ENCODE measurements at regions not wholly inside any gene's neighbourhood (a gene's known extent, or its start where the extent isn't known, plus 50 kb on each side); places are given as distances from the start of the nearest gene placed in this dataset.
A peak's percentile ranks its signal among the peaks of the same experiment; 100 is the strongest.
"Not testable (repeated sequence)": the region's sequence is repeated elsewhere in the genome, so short reads cannot be mapped to it uniquely, and the experiment has no call there.

DNA sequence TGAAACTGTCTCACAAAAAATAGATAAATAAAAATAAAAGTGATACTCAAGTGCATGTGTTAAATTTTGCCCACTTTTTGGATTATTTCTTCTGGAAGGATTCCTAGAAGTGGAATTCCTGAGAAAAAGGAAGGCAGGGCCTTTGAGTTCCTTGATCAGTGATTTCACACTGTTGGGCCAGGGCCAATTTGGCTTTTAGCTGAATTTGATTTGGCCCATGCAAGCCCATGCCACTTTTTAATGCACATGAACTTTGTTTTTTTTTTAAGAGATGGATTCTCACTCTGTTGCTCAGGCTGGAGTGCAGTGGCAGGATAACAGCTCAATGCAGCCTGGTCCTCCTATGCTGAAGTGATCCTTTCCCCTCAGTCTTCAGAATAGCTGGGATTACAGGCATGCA lies 96.3 kb downstream of the TNFRSF13B start:
- no peak for DNase-seq (ENCODE audit: low spot score)
- POLR2A ChIA-PET = interaction anchor here (0.7 kb wide), 1 partner anchor 663 kb away, joined by 3 read pairs; no protein-coding TSS in a partner anchor
- H2AFZ ChIP-seq (ENCODE audit: low read length) = no peak overlapping the region
- no peaks in the 10 kb centered on the region for H3K4me1 ChIP-seq (ENCODE audit: insufficient read depth, low read length, poor library complexity, severe bottlenecking)
- CTCF ChIA-PET (ENCODE audit: unreplicated experiment) = no interaction called here
- intact Hi-C loops (cut with micrococcal nuclease; ENCODE audit: unreplicated experiment) = no loop called here
- no peak overlapping the region for H3K27ac ChIP-seq (ENCODE audit: low read depth, low read length, poor library complexity, severe bottlenecking)
- H3K9me3 ChIP-seq (ENCODE audit: low read length) = no peaks in the 10 kb centered on the region
- H3K4me2 ChIP-seq (ENCODE audit: low read length) = no peak overlapping the region
- H4K20me1 ChIP-seq (ENCODE audit: insufficient read depth, low read length) = no peaks in the 10 kb centered on the region
- TF ChIP-seq, protein P1, sequence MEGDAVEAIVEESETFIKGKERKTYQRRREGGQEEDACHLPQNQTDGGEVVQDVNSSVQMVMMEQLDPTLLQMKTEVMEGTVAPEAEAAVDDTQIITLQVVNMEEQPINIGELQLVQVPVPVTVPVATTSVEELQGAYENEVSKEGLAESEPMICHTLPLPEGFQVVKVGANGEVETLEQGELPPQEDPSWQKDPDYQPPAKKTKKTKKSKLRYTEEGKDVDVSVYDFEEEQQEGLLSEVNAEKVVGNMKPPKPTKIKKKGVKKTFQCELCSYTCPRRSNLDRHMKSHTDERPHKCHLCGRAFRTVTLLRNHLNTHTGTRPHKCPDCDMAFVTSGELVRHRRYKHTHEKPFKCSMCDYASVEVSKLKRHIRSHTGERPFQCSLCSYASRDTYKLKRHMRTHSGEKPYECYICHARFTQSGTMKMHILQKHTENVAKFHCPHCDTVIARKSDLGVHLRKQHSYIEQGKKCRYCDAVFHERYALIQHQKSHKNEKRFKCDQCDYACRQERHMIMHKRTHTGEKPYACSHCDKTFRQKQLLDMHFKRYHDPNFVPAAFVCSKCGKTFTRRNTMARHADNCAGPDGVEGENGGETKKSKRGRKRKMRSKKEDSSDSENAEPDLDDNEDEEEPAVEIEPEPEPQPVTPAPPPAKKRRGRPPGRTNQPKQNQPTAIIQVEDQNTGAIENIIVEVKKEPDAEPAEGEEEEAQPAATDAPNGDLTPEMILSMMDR (conservative IDR thresholded peaks at IDR 0.05; ENCODE audit: low read length) = no peak
- no peak for TF ChIP-seq EZH2phosphoT487 (IDR thresholded peaks at IDR 0.05; ENCODE audit: borderline replicate concordance, low read depth, low read length)
- H3K79me2 ChIP-seq (ENCODE audit: insufficient read depth, low read depth, low read length) = no peaks in the 10 kb centered on the region
- no TSS peak for BruUV-seq (replicated peaks)
- no peak overlapping the region for H3K4me3 ChIP-seq (ENCODE audit: low read depth, low read length, poor library complexity, severe bottlenecking)
- no peaks in the 10 kb centered on the region for H3K9me2 ChIP-seq (ENCODE audit: insufficient read depth, low read length)
- H3K36me3 ChIP-seq (ENCODE audit: insufficient read depth, low read length) = no peaks in the 10 kb centered on the region

DNA sequence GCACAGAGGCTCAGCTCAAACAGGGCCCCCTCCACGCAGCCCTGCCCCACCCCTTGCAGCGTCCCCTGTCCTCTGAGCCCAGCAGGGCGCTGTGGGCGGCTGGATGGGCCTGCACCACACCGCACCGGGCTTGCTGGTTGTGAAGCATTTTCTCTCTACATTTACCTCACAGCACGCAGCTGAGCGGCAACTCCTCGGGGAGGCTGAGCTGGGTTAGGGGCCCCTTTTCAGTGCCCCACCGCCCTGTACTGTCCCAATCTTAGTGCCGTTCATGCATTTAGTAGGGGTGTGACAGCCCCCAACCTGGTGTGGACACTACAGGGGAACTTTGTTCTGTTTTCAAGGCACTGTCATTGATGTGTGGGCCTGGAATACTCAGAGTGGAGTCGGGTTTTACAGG lies 97.7 kb downstream of the TNFRSF13B start:
- BruUV-seq (replicated peaks); H3K79me2 ChIP-seq (ENCODE audit: insufficient read depth, low read depth, low read length); DNase-seq (ENCODE audit: low spot score); H2AFZ ChIP-seq (ENCODE audit: low read length); POLR2A ChIA-PET; CTCF ChIA-PET (ENCODE audit: unreplicated experiment); H3K4me1 ChIP-seq (ENCODE audit: insufficient read depth, low read length, poor library complexity, severe bottlenecking); H3K4me3 ChIP-seq (ENCODE audit: low read depth, low read length, poor library complexity, severe bottlenecking); intact Hi-C loops (cut with micrococcal nuclease; ENCODE audit: unreplicated experiment); H3K27ac ChIP-seq (ENCODE audit: low read depth, low read length, poor library complexity, severe bottlenecking); H3K4me2 ChIP-seq (ENCODE audit: low read length); H4K20me1 ChIP-seq (ENCODE audit: insufficient read depth, low read length); H3K9me2 ChIP-seq (ENCODE audit: insufficient read depth, low read length); H3K36me3 ChIP-seq (ENCODE audit: insufficient read depth, low read length); H3K9me3 ChIP-seq (ENCODE audit: low read length): not testable (repeated sequence)

DNA sequence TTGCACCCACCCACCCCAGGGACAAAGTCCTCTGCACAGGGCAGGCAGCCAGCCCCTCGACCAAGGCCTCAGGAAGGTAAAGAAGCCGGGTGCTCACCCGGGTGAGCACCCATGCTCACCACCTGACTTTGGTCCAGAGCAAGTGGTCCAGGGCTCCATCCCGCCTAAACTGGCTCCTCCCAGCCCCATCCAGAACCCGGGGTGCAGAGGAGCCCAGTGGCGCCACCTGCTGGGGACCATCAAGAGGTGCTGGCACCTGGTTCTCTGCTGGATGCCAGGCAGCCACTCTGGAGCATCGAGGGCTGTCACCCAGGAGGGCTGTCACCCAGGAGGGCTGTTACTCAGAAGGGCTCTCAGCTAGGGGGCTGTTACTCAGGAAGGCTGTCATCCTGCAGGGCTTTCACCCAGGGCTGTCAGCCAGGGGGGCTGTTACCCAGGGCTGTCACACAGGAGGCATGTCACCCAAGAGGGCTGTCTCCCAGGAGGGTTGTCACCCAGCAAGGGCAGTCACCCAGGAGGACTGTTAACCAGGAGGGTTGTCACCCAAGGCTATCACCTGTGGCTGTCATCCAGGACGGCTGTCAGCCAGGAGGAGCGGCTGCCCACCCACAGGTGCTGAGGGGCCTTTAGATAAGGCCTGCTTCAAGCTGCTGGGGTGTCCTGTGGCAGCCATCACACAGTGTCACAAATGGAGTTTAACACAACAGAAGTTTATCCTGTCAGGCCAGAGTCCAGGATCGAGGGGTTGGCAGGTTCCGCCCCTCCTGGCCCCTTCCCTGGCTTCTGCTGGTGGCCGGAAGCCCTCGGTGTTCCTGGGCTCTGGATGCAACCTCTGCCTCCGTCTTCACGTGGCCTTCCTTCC lies 98.5 kb downstream of the TNFRSF13B start:
- no peak overlapping the region for H3K4me3 ChIP-seq (ENCODE audit: low read depth, low read length, poor library complexity, severe bottlenecking)
- intact Hi-C loops (cut with micrococcal nuclease; ENCODE audit: unreplicated experiment) = no loop called here
- no peaks in the 10 kb centered on the region for H3K36me3 ChIP-seq (ENCODE audit: insufficient read depth, low read length)
- H3K79me2 ChIP-seq (ENCODE audit: insufficient read depth, low read depth, low read length) = no peaks in the 10 kb centered on the region
- no peaks in the 10 kb centered on the region for H4K20me1 ChIP-seq (ENCODE audit: insufficient read depth, low read length)
- no TSS peak for BruUV-seq (replicated peaks)
- no peaks in the 10 kb centered on the region for H3K9me3 ChIP-seq (ENCODE audit: low read length)
- H3K4me1 ChIP-seq (ENCODE audit: insufficient read depth, low read length, poor library complexity, severe bottlenecking) = no peaks in the 10 kb centered on the region
- no peak overlapping the region for H2AFZ ChIP-seq (ENCODE audit: low read length)
- no peak overlapping the region for H3K27ac ChIP-seq (ENCODE audit: low read depth, low read length, poor library complexity, severe bottlenecking)
- DNase-seq (ENCODE audit: low spot score) = peak; percentile 54
- ChIA-PET POLR2A (no interaction called here), CTCF (ENCODE audit: unreplicated experiment) (no interaction called here)
- no peak overlapping the region for H3K4me2 ChIP-seq (ENCODE audit: low read length)
- no peaks in the 10 kb centered on the region for H3K9me2 ChIP-seq (ENCODE audit: insufficient read depth, low read length)
- TF ChIP-seq EZH2phosphoT487 (IDR thresholded peaks at IDR 0.05; ENCODE audit: borderline replicate concordance, low read depth, low read length) = no peak
- TF ChIP-seq, protein P1 (conservative IDR thresholded peaks at IDR 0.05; ENCODE audit: low read length) = peak; percentile 86
